ENCODE measurements at regions not wholly inside any gene's neighbourhood (a gene's known extent, or its start where the extent isn't known, plus 50 kb on each side); places are given as distances from the start of the nearest gene placed in this dataset.

- TF ChIP-seq EZH2phosphoT487 (IDR thresholded peaks at IDR 0.05; ENCODE audit: borderline replicate concordance) (no peak), CTCF (conservative IDR thresholded peaks at IDR 0.05; ENCODE audit: low read length) (no peak)
Observed at GRCh38 chr18:30696201-30696600, 346.3 kb downstream of the DSC3 start.
